GM19043 (cell line): ENCODE measurements at regions not wholly inside any gene's neighbourhood (a gene's known extent, or its start where the extent isn't known, plus 50 kb on each side); places are given as distances from the start of the nearest gene placed in this dataset.
"Not testable (repeated sequence)": the region's sequence is repeated elsewhere in the genome, so short reads cannot be mapped to it uniquely, and the experiment has no call there.

ENCODE experiments used
- ATAC-seq: cut with Tn5 transposase; IDR thresholded peaks from one replicate; pipeline ENCODE4 v1.9.1; 2021; ENCODE audit warnings: low read depth; ENCODE audit not compliant: unreplicated experiment

DNA sequence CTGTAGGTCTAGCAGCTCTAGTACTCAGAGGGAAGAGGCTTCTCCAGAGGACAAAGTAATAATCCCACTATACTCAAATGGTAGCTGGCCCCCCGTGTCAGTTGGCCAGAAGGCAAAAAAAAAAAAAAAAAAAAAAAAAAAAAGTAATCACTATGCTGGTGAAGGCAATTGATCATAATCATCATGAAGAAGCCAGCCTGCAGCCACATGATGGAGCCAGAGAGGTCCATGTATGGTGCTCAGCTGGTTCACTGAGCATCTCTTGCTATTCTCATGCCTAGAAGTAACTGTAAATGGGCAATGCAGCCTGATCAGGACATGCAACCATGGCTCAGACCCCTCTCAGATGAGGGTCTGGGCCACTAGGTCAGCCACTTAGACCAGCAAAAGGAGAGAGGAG is 378.8 kb downstream of the MED13L start:
- ATAC-seq, result no peak

DNA sequence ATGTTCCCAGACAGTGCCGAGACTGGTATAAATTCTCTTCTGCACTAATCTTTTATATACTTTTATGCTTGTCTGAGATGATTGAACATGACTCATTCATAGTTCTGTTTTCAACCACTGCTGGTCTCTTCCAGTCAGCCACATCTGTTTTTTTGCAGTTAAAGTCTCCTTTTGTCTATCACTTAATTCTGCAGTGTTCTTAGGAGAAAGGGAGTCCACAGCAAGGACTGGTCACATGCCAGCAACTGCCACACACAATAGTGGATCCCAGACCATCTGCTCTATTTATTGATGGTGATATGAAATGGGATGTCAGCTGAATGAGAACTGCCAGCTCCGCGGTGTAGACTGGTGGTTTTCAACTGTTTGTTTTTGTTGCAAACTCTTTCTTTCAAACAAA is 379.8 kb downstream of the MED13L start:
- no peak for ATAC-seq

DNA sequence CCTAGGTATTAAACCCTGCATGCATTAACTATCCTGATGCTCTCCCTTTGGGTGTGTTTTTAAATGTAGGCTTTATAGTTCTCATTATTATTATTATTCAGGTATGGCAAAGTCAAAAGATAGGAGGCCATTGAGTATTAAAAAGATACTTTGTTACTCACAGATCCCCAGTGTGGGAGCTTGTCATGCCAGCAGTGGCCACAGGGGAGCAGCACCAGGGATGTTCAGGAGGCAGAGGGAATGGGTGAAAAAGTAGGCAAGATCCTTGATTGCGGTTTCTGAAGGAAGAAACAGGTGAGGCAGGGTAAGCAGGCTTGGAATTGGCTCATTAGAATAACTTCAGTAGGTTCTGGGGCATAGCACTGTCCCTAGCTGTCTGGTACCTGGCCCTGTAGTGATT is 382.2 kb downstream of the MED13L start:
- ATAC-seq, result no peak

DNA sequence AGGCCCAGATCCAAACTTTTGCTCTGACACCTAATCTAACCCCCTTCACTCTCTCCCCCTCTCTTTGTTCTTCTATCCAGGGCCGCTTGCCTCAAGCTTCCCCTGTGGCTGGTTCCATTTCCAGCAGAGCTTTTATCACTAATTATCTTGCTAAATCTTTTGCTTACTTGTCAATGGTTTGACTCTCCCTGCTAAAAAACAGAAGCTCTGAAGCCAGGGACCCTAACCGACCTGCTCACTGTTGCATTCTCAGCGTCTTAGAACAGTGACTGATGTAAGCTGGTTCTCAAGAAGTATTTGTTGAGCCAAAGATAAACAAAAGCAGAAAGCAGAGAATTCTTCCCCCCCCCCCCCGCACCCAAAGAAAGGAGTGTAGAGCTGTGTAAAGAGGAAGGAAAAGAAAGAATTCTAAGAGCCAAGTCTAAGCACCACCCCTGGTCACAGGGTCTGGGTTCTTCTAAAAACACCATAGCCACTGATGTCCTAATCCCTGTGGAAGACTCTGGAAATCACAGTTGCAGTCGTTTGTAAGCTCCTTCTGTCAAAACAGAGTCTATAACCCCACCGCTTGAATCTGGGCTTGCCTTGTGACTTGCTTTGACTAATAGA is 385.8 kb downstream of the MED13L start:
- ATAC-seq, result no peak

DNA sequence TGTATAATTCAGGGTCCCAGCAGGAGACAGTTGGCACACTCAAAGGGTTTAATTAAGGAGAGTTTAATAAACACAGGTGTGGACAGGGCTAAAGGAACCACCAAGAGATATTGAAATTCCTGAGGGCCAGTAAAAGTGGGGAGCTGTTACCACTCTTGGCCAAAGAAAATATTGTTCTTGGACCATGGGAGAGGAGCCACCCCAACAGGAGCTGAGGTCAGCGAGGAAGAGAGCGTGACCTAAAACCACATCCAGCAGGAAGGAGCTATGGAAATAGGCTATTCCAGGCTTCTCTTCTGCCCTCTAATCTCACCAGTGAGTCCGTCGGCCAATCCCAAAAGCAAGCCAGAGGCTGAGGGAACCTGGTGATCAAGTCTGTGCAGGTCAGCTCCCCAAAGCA is 390.8 kb downstream of the MED13L start:
- no peak for ATAC-seq

DNA sequence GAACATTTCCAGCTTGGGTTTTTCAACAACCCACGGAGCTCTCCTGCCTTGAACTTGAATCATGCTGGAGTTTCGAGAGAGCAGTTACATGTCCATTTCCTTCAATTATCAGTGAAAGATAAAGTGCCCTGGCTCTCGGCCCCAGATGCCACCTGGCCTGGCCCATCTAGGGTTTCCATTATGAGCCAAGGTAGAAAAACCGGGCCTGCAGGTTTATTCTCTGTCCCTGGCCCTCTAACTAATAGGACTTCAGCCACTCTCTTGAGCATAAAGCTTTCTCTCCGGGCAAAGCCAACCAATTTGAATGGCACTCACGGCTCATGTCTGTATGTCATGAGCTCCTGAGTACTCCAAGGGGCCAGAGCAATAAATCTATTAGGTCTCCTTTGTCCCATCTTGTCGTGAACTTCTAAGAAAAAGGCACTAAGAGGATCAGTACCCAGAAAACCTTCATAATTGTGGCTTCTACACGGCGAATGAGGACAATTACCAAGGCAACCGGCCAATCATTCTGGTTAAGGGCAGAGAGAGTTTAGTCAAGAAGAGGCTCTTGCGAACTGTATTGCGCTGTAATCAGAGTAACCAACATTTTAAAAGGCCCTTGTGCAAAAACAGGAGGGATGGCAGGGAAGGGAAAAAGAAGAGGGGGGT is 392.3 kb downstream of the MED13L start:
- ATAC-seq, result no peak

DNA sequence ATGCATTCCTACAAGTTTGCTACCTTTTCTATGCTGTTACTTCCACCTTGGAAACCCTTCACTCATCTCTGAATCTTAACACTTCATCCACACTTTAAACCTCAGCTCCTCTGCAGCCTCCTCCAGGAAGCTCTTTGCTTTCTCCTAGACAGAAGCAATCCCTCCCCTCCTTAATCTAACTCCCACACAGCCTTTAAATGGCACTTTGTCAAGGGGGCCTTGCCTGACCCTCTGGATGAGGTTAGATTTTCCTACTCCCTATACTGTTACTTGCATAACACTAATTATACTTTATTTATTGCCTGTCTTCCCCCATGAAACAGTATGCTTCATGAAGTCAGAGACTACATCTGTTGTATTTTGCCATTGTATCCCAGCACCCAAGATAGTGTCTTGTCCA is 394.6 kb downstream of the MED13L start:
- ATAC-seq, result no peak

DNA sequence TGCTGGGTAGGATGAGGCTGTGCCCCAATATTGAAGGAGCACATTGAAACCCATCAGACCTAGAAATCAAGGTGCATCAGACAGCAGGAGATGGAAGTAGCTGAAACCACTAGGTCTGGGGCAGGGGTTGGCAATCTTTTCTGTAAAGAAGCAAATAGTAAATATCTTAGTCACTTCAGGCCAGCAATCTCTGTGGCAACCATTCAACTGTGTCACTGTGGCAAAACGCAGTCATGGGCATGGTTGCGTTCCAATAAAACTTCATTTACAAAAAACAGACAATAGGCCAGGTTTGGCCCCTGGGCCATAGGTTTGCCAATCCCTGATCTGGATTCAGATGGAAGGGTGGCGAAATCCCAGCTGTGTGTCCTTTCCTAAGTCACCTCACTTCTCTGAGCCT is 397.3 kb downstream of the MED13L start:
- no peak for ATAC-seq

DNA sequence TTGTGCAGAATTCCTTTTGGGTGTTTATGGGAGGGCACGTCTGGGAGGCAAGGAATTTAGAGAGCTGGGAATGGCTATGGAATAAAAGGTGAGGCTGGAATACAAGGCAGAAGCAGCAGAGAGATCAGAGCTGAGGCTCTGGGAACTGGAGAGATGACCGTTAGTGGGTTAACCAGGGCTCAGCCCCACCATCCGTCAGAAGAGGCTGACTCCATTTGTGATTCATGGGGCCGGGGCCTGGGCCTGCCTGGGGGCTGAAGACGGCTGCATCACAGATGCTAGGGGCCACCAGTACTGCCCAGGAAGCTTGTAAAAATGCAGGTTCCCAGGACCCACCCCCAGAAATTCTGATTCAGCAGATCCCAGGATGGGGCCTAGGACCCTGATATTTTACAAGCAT is 398.1 kb downstream of the MED13L start:
- no peak for ATAC-seq

DNA sequence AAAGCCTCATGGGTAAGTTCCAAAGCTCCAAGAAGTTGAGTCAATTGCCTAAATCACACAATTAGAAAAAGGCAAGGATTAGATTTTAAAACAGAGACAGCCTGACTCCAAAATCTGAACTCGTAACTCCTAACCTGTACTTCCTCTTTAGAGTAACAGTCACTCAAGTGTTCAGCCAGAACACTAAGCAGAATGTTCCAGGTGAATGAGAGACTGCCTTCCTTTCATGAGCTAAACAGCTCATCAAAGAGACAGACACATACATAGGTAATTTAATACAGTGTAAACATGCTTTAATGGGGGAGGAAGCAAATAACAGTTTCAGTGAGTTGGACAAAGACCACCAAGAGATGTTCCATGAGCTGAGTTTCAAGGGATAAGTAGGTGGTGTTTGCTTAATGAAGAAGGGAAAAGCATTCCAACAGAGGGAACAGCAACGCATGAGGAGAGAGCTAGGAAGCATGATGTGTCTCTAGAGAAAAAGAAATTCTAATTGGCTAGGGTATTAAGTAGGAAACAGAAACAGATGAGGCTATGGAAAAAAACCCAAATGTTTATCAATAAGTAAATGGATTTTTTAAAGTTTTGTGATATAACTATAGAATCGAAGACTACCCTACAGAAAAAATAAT is 403.9 kb downstream of the MED13L start:
- no peak for ATAC-seq

DNA sequence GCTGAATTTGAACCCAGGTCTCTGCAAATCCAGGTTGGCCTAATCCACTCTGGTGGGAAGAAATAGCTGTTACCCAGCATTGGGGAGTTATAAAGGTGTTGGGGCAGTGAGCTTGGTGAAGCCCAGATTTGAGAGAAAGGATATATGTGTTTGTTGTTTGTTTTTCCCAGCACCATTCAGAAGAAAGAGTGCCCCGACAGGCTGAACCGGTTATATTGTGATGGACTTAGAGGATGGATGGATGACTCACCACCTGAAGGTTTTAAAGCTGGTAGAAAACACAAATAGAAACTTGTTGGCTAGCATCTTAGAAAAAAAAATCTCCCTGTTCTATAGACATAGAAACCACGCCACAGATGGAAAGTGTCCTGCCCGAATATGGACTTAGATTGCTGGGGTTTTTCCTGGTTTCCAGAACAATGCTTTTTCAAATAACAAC is 404.6 kb downstream of the MED13L start:
- ATAC-seq, result no peak

DNA sequence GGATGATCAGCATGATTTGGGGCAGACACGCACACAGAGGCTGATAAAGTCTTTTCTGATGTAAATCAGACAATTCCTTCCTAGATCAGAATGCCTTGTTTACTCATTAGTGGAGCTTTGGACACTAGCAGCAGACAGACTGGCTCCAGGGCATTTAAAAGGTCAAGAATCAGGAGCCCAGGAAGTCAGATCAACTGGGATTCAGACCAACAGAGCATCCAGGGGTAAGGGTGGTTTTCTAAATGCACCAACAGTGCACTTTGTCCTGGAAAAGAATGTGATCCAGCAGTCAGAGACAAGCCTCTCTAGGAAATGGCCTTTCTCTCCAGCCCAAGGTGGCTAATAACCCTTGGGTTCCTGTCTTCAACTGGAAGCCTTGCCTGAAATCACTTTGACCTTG is 405.3 kb downstream of the MED13L start:
- no peak for ATAC-seq

DNA sequence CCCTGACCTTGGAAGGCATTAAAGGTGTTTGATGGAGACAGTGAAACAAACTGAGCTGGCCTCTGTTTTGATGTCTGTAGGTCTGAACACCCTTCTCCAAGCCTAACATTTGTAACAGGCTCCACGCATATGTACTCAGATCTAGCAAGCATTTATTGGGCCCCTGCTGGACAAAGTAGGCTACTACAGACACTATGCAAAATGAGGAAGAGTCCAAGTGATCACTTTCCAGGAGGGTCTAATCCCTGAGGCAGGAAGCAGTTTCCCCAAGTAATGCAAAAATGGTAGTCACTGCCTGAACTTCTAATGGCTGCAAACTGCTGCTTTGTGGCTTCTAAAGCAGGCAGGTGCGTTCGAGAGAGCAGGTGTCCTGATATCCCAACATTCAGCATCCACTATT is 405.8 kb downstream of the MED13L start:
- ATAC-seq, result no peak

DNA sequence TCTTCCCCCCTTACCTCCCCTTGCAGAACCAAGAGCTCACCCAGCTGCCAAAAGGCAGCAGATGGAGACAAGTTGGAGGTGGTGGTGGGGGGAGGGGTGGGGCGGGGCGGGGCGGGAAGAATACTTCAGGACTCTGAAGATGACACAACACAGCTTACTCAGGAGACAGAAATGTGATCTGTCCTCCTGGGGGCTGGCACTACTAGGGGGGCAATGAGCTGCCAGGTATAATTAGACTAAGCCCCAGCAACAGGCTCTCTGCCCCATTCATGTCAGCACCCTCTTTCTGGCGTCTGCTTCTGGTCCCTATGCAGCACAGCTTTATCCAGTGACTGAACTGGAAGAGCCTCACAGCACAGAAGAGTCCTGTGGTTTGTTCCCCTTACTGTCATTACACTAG is 407.0 kb downstream of the MED13L start:
- ATAC-seq, result no peak

DNA sequence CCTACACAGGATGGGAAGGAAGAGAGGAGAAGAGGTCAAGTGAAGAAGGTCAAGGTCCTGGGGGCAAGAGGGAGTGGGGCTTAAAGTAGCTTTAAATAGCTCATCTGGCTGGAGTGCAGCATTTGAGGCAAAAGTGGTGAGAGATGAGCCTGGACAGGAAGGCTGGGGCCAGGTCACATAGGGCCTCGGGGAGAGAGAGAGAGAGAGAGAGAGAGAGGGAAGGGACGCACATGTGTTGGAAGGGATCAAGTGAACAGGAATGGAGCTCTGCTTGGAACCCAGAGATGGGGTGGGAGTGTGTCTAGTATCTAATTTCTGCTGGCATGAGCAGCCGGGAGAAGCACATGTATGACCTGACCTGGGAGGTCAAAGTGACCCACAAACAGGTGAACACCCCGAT is 407.5 kb downstream of the MED13L start:
- no peak for ATAC-seq

DNA sequence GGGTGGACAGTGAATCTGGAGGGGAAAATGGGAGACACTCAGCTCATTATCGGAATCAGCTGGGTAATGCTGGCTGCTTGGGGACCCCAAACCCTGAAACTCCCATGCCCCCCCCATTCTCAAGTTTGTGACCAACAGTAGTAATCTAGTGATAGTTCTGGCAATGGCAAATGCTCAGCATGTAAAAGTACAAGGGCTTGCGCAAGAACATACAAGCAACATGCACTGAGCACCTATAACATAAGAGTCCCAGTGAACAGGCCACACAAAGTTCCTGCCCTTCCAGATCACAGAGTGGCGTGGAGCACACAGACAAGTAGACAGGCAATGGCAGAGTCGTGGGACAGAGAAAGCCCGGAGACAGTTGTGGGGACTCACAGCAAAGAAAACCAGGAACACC is 407.9 kb downstream of the MED13L start:
- ATAC-seq, result no peak

DNA sequence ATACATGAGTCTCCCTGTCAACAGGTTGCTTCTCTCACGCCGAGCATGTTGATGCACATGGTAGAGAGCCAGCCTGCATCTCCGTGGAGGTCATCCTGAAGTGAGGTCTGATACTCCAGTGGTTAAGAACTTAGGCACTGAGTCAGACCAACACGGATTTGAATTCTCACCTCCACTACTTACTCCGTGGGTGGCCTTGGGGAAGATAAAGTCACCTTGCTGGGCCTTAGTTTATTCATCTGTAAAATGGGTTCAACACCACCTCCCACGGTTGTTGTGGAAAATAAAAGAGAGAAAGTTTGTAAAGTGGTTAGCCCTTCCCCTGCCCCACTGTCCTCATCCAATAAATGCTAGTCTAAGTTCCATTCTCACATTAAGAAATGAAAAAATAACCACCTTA is 408.9 kb downstream of the MED13L start:
- ATAC-seq, result no peak

DNA sequence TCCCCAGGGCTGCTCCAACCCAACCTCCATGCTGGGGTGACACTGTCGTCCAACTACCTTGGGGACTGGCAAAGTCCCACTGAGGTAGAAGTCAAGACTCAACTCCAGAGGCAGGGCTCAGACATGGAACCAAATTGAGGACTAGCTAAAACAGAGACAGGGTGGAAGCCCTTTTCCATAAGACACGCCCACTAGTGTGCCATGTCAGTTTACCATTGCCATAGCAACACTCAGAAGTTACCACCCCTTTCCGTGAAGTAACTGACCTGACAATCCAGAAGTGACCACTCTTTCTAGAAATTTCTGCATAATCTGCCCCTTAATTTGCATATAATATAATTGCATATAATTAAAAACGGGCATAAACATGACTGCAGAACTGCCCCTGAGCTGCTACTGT is 409.6 kb downstream of the MED13L start:
- no peak for ATAC-seq

DNA sequence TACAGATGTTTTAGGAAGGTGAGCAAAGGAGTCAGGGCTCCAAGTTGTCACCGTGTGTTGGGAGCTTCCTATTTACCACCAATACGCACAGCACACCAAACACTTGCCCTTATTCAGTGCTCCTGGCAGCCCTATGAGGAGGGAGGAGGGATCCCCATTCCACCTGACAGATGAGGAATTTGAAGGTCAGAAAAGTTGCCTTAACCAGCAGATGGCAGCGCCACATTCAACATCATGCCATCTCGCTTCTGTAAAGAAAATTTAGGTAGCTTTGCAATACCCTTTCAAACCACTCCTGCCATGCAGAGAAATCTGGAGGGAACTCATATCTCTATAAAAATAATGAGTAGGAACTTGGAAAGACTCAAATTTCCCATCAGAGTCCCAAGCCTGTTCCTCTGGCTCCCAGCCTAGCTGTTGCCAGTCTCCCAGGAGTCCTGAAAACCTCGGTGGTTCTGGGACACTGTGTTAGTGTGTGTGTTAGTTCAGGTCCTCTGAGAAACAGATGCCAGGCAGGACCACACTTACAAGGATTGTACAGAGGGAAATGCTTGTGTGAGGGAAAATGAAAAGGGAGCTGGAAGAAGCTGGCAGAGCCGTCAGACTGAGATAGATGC is 410.5 kb downstream of the MED13L start:
- ATAC-seq, result no peak

DNA sequence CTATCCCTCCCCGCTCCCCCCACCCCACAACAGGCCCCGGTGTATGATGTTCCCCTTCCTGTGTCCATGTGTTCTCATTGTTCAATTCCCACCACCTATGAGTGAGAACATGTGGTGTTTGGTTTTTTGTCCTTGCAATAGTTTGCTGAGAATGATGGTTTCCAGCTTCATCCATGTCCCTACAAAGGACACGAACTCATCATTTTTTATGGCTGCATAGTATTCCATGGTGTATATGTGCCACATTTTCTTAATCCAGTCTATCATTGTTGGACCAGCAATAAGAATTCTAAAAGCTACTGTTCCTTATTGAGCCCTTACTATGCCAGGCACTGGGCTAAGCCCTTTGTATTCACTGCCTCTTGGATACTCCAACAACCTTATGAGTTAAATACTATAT is 411.2 kb downstream of the MED13L start:
- ATAC-seq, result not testable (repeated sequence)

DNA sequence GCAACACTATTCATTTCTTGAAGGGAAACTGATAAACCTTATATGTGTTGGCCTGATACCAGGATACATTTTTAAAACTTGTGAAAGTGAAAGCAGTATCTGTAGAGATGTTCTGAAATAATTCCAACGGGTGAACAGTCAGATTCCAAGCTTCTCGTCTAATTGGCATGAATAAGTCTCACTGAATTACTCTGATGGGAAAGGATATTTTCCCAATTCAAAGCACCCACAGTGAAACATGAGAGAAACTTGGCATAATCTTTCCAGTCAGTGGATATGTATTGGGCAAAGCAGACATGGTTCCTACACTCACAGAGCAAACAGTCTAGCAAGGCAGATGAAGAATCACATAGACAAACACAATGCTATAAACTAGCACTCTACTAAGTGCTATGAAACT is 413.1 kb downstream of the MED13L start:
- ATAC-seq, result no peak

DNA sequence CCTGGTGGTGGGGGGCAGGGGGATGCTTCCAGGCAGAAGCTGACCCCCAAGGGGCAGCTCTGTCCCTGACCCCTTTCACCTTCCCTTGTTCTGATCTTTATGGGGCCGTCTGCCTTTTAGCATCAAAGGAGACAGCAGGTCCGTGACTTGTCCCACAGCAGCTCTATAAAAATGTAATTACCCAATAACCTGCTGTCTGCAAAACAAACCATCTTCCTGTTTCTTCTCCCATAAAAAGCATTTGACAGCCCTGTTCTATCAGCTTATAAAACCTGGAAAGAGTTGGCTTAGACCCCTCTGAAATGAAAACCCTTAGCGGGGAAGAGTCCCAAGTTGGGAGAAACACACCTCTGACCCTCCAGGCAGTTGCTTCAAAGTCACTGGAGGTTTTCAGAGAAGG is 416.9 kb downstream of the MED13L start:
- ATAC-seq, result no peak
